Neural cell (in vitro differentiated cells): ENCODE measurements at regions not wholly inside any gene's neighbourhood (a gene's known extent, or its start where the extent isn't known, plus 50 kb on each side); places are given as distances from the start of the nearest gene placed in this dataset.

Source experiments
- H2AFZ ChIP-seq: fragments of 200-600, 300-800 bp; sonication (generic), shearing (Covaris generic); 2 replicates; pipeline ENCODE4 v1.6.0; 2014; ENCODE audit warnings: low read depth, mild to moderate bottlenecking, antibody characterized with exemption, low read length, moderate library complexity
- H3F3A ChIP-seq: fragments of 200-600 bp; shearing (Covaris generic); 2 replicates; pipeline ENCODE4 v1.6.1; 2016; ENCODE audit warnings: mild to moderate bottlenecking, moderate library complexity, mixed read lengths, antibody characterized with exemption, low read length; ENCODE audit not compliant: insufficient read depth, poor library complexity, severe bottlenecking
- H3K27ac ChIP-seq: fragments of 200-600, 300-800 bp; sonication (generic), shearing (Covaris generic); 2 replicates; pipeline ENCODE4 v1.5.1; 2014; ENCODE audit warnings: mild to moderate bottlenecking, low read length, moderate library complexity
- H3K27me3 ChIP-seq: fragments of 300-800, 200-600 bp; sonication (generic), shearing (Covaris generic); 2 replicates; pipeline ENCODE4 v1.6.0; 2014; ENCODE audit warnings: mild to moderate bottlenecking, low read depth, low read length, moderate library complexity; ENCODE audit not compliant: insufficient read depth
- H3K36me3 ChIP-seq: fragments of 300-800, 200-600 bp; sonication (generic), shearing (Covaris generic); 2 replicates; pipeline ENCODE4 v1.5.1; 2014; ENCODE audit warnings: mild to moderate bottlenecking, antibody characterized with exemption, low read length, moderate library complexity; ENCODE audit not compliant: insufficient read depth
- H3K4me2 ChIP-seq: fragments of 300-800, 200-600 bp; sonication (generic), shearing (Covaris generic); 2 replicates; pipeline ENCODE4 v1.6.0; 2014; ENCODE audit warnings: mild to moderate bottlenecking, low read length
- H3K4me3 ChIP-seq: fragments of 300-800, 200-600 bp; sonication (generic), shearing (Covaris generic); 2 replicates; pipeline ENCODE4 v1.5.1; 2014; ENCODE audit warnings: mild to moderate bottlenecking, low read length, moderate library complexity
- H3K79me2 ChIP-seq: fragments of 200-600 bp; shearing (Covaris generic); replicated peaks from 2 replicates; pipeline ENCODE4 v1.6.0; 2014; ENCODE audit warnings: mild to moderate bottlenecking, low read length, moderate library complexity; ENCODE audit not compliant: insufficient read depth
- H3K9ac ChIP-seq: fragments of 300-800, 200-600 bp; sonication (generic), shearing (Covaris generic); 2 replicates; pipeline ENCODE4 v1.6.1; 2016; ENCODE audit warnings: mild to moderate bottlenecking, low read length, mixed read lengths
- H3K9me2 ChIP-seq: fragments of 200-600 bp; shearing (Covaris generic); 2 replicates; pipeline ENCODE4 v1.6.1; 2016; ENCODE audit warnings: mild to moderate bottlenecking, low read length, mixed read lengths; ENCODE audit not compliant: insufficient read depth
- H3K9me3 ChIP-seq: fragments of 200-600, 300-800 bp; sonication (generic), shearing (Covaris generic); 2 replicates; pipeline ENCODE4 v1.6.1; 2016; ENCODE audit warnings: mild to moderate bottlenecking, mixed run types, low read length, moderate library complexity, mixed read lengths
- H4K20me1 ChIP-seq: fragments of 200-600 bp; shearing (Covaris generic); 2 replicates; pipeline ENCODE4 v1.6.1; 2016; ENCODE audit warnings: mild to moderate bottlenecking, mixed run types; ENCODE audit not compliant: insufficient read depth
- CTCF ChIP-seq: fragments of 450-650 bp; IDR thresholded peaks from 2 replicates; pipeline ENCODE4 v1.5.1; 2014; ENCODE audit warnings: antibody characterized with exemption, mild to moderate bottlenecking, moderate library complexity; ENCODE audit not compliant: poor library complexity, severe bottlenecking
- EP300 ChIP-seq: fragments of 450-650 bp; conservative IDR thresholded peaks from 2 replicates; pipeline ENCODE4 v1.6.1; 2014; ENCODE audit warnings: antibody characterized with exemption, mild to moderate bottlenecking, moderate library complexity; ENCODE audit not compliant: poor library complexity, severe bottlenecking
- EZH2 ChIP-seq: fragments of 200-600, 300-800 bp; shearing (Covaris generic), sonication (generic); IDR thresholded peaks from 2 replicates; pipeline ENCODE4 v1.6.1; 2014; ENCODE audit warnings: antibody characterized with exemption, low read length, borderline replicate concordance, mild to moderate bottlenecking; ENCODE audit not compliant: insufficient read depth, poor library complexity, severe bottlenecking
- MXI1 ChIP-seq: fragments of 450-650 bp; conservative IDR thresholded peaks from 2 replicates; pipeline ENCODE4 v1.6.1; 2014; ENCODE audit warnings: antibody characterized with exemption, mild to moderate bottlenecking; ENCODE audit not compliant: poor library complexity, severe bottlenecking
- POLR2AphosphoS5 ChIP-seq: IDR thresholded peaks from 2 replicates; pipeline ENCODE4 v1.6.1; 2012
- RAD21 ChIP-seq: fragments of 450-650 bp; conservative IDR thresholded peaks from 2 replicates; pipeline ENCODE4 v1.6.1; 2014; ENCODE audit warnings: antibody characterized with exemption, mild to moderate bottlenecking, moderate library complexity
- REST ChIP-seq: IDR thresholded peaks from 2 replicates; pipeline ENCODE4 v1.6.1; 2012; ENCODE audit warnings: borderline replicate concordance
- SMC3 ChIP-seq: fragments of 450-650 bp; conservative IDR thresholded peaks from 2 replicates; pipeline ENCODE4 v1.6.1; 2014; ENCODE audit warnings: antibody characterized with exemption, mild to moderate bottlenecking, moderate library complexity; ENCODE audit not compliant: poor library complexity
- TAF1 ChIP-seq: IDR thresholded peaks from 2 replicates; pipeline ENCODE4 v1.6.1; 2012; ENCODE audit warnings: low read depth

GRCh38 chr20:39676241-39676640 lies 714.1 kb downstream of the DHX35 start:
- no peaks in the 10 kb centered on the region for H3F3A ChIP-seq
- H2AFZ ChIP-seq, result no peak overlapping the region
- H3K79me2 ChIP-seq, result no peaks in the 10 kb centered on the region
- no peak for TF ChIP-seq CTCF
- peak; percentile 26 for TF ChIP-seq EP300
- H3K4me2 ChIP-seq, result no peak overlapping the region
- no peaks in the 10 kb centered on the region for H3K9me2 ChIP-seq
- H4K20me1 ChIP-seq, result no peaks in the 10 kb centered on the region
- H3K4me3 ChIP-seq, result no peak overlapping the region
- H3K36me3 ChIP-seq, result no peaks in the 10 kb centered on the region
- no peak overlapping the region for H3K9ac ChIP-seq
- H3K27me3 ChIP-seq, result no peaks in the 10 kb centered on the region
- no peak overlapping the region for H3K27ac ChIP-seq
- H3K9me3 ChIP-seq, result no peaks in the 10 kb centered on the region

GRCh38 chr20:39674842-39675241 lies 712.7 kb downstream of the DHX35 start:
- Histone ChIP-seq H3K36me3 (no peaks in the 10 kb centered on the region), H3K79me2 (no peaks in the 10 kb centered on the region), H3K4me2 (no peak overlapping the region), H3K27ac (no peak overlapping the region), H3K9me2 (no peaks in the 10 kb centered on the region), H4K20me1 (no peaks in the 10 kb centered on the region), H3K9ac (no peak overlapping the region), H3K9me3 (no peaks in the 10 kb centered on the region), H3K4me3 (no peak overlapping the region), H2AFZ (no peak overlapping the region), H3K27me3 (no peaks in the 10 kb centered on the region), H3F3A (no peaks in the 10 kb centered on the region)
- no peak for TF ChIP-seq EZH2
- no peak for TF ChIP-seq EP300
- TF ChIP-seq CTCF, result no peak
- TF ChIP-seq RAD21, result no peak
- TF ChIP-seq REST, result no peak
- no peak for TF ChIP-seq MXI1
- TF ChIP-seq TAF1, result no peak
- TF ChIP-seq POLR2AphosphoS5, result no peak
- TF ChIP-seq SMC3, result no peak
